GM19351 (cell line): ENCODE measurements at regions not wholly inside any gene's neighbourhood (a gene's known extent, or its start where the extent isn't known, plus 50 kb on each side); places are given as distances from the start of the nearest gene placed in this dataset.
"Not testable (repeated sequence)": the region's sequence is repeated elsewhere in the genome, so short reads cannot be mapped to it uniquely, and the experiment has no call there.

ENCODE experiments used
- ATAC-seq: cut with Tn5 transposase; IDR thresholded peaks from one replicate; pipeline ENCODE4 v1.9.1; 2021; ENCODE audit warnings: mild to moderate bottlenecking, moderate library complexity; ENCODE audit not compliant: unreplicated experiment

GRCh38 chr1:60918867-60919266 is 163.5 kb upstream of the NFIA start:
- ATAC-seq: no peak

- no peak for ATAC-seq
Observed at GRCh38 chr1:60916906-60917305, 165.5 kb upstream of the NFIA start.

- ATAC-seq: no peak
Observed at GRCh38 chr1:60916199-60916598, 166.2 kb upstream of the NFIA start.

- no peak for ATAC-seq
Observed at GRCh38 chr1:60915441-60915840, 166.9 kb upstream of the NFIA start.

- no peak for ATAC-seq
Observed at GRCh38 chr1:60914982-60915381, 167.4 kb upstream of the NFIA start.

GRCh38 chr1:60913708-60914107 is 168.7 kb upstream of the NFIA start:
- ATAC-seq: not testable (repeated sequence)

- no peak for ATAC-seq
Observed at GRCh38 chr1:60913039-60913438, 169.3 kb upstream of the NFIA start.

GRCh38 chr1:60911966-60912697 is 170.2 kb upstream of the NFIA start:
- ATAC-seq: no peak

GRCh38 chr1:60908159-60908558 is 174.2 kb upstream of the NFIA start:
- no peak for ATAC-seq

- no peak for ATAC-seq
Observed at GRCh38 chr1:60906526-60906925, 175.8 kb upstream of the NFIA start.

- no peak for ATAC-seq
Observed at GRCh38 chr1:60906039-60906438, 176.3 kb upstream of the NFIA start.

GRCh38 chr1:60904099-60904851 is 178.1 kb upstream of the NFIA start:
- ATAC-seq: no peak

GRCh38 chr1:60903591-60903990 is 178.8 kb upstream of the NFIA start:
- no peak for ATAC-seq

GRCh38 chr1:60899464-60899863 is 182.9 kb upstream of the NFIA start:
- ATAC-seq: no peak

GRCh38 chr1:60898987-60899386 is 183.4 kb upstream of the NFIA start:
- peak; percentile 93 for ATAC-seq

- no peak for ATAC-seq
Observed at GRCh38 chr1:60898413-60898812, 183.9 kb upstream of the NFIA start.

GRCh38 chr1:60896701-60897363 is 185.5 kb upstream of the NFIA start:
- ATAC-seq: no peak

GRCh38 chr1:60895701-60896100 is 186.7 kb upstream of the NFIA start:
- ATAC-seq: no peak

- no peak for ATAC-seq
Observed at GRCh38 chr1:60895252-60895651, 187.1 kb upstream of the NFIA start.

- no peak for ATAC-seq
Observed at GRCh38 chr1:60894741-60895140, 187.6 kb upstream of the NFIA start.

GRCh38 chr1:60894130-60894529 is 188.2 kb upstream of the NFIA start:
- no peak for ATAC-seq
